GM18517 (cell line): ENCODE measurements at regions not wholly inside any gene's neighbourhood (a gene's known extent, or its start where the extent isn't known, plus 50 kb on each side); places are given as distances from the start of the nearest gene placed in this dataset.
"Not testable (repeated sequence)": the region's sequence is repeated elsewhere in the genome, so short reads cannot be mapped to it uniquely, and the experiment has no call there.

Experiments used
- ATAC-seq: cut with Tn5 transposase; IDR thresholded peaks from one replicate; pipeline ENCODE4 v1.9.1; 2021; ENCODE audit warnings: mild to moderate bottlenecking, moderate library complexity; ENCODE audit not compliant: unreplicated experiment

- no peak for ATAC-seq
Observed at GRCh38 chr20:12198281-12198680, 280.6 kb downstream of the BTBD3 start.

DNA sequence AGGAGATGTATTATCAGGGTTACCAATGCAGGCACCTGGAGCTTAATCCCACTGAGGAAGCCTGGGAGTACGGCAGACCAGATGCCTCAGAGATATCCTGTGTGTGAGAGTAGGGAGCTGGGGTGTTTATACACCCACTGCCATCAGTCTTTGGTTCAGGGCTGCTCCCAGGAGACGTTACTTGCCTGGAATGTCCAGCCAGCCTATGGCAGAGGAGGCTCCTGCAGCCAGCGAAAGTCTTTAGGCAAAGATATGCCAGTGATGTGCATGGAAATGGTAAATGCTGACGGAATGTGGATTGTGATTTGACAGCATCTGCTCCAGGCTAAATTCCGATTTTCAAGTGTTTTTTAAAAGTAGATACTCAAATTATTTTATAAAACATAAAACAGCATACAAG is 282.0 kb downstream of the BTBD3 start:
- ATAC-seq: no peak

GRCh38 chr20:12201289-12201991 is 283.7 kb downstream of the BTBD3 start:
- ATAC-seq: no peak

DNA sequence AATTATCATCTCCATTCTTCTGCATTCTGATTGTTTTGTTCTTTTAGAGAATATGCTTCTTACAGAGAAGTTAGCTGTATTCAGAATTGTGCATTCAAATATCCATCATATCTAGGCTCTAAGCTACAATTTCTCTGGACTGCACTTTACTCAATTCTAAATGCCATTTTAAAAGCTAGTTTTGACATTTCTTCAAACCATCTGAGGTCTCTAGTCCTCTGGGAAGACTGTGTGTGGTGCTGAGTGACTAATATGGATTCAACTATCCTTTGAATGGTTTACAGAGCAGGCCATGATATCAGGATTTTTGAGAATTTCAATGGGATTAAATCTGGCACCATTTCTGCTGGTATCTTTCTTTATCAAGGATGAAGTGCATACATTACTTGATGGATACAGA is 285.7 kb downstream of the BTBD3 start:
- no peak for ATAC-seq

GRCh38 chr20:12203981-12204380 is 286.3 kb downstream of the BTBD3 start:
- ATAC-seq: no peak

DNA sequence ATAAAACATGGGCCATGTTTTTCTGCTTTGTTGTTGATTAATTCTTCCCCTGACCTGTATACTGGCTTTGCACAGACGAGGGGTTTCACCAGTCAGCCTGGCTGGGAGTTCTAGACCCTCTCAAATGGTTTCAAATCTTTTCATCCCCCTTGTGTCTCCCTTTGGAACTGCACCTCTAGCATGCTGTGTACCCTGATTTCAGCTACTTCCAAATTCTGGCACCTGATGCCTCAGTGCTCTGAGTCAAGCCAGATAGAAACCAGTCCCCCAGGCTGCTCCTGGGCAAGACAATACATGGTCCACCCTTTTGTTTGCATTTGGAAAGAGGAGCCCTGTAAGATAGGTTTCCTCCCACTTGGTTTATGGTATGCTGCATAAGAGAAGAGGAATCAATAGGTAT is 290.2 kb downstream of the BTBD3 start:
- no peak for ATAC-seq

- ATAC-seq: no peak
Observed at GRCh38 chr20:12210591-12210990, 292.9 kb downstream of the BTBD3 start.

GRCh38 chr20:12211361-12211760 is 293.7 kb downstream of the BTBD3 start:
- no peak for ATAC-seq

DNA sequence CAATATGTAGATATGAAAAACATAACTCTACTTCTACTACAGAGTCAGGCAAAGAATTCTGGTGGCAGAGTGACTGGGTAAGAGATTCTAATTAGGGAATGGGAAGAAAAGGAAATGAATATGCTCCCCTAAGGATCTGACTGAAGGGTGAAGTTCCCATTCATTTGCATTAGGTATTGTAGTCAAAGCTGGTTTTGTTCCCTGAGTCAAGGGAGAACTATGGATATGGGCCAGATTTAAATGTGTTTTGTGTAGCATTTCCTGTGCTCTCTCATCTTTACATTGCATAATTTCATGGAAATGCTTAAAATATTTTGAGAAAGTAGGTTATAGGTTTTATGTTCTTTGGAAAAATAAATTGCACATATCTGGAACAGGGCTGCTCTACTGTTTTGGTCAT is 299.7 kb downstream of the BTBD3 start:
- no peak for ATAC-seq

GRCh38 chr20:12219798-12220197 is 302.1 kb downstream of the BTBD3 start:
- ATAC-seq: no peak

DNA sequence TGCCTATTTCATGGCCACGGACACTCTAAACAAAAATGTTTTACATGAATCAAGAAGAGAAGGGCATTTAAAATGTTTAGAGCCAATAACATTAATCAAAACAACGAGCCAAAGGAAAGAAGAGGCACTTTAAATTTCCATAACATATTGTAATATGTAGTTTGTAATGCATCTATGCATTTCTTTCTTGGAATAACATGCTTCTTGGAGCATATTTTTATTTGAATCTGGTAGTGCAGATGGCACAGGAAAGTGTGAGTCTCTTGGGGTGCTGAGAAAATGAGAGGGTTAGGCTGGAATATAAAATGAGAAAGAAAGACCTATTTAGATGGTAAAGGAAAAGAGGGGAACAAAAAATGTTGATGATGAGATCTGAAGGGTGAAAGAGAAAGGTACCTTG is 305.4 kb downstream of the BTBD3 start:
- ATAC-seq: no peak

GRCh38 chr20:12225898-12226297 is 308.2 kb downstream of the BTBD3 start:
- no peak for ATAC-seq

- no peak for ATAC-seq
Observed at GRCh38 chr20:12229891-12230290, 312.2 kb downstream of the BTBD3 start.

DNA sequence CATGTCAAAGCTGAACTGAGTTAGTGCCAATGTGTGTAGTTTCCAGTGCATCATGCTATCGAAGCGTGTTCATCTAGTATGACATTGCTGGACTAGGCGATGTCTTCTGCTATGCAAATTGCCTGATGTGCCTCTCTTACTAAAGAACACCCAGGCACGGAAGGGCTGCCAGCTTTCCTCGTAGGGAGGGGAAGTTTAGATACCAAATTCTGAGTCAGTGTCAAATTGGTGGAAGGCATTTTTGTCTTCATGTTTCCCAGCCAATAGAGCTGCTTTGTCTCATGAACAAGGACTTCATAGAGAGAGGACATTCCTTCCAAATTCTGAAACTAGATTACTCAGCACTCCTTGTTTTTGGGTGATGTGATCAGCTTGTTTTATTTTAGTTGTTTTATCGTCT is 320.1 kb downstream of the BTBD3 start:
- ATAC-seq: no peak

DNA sequence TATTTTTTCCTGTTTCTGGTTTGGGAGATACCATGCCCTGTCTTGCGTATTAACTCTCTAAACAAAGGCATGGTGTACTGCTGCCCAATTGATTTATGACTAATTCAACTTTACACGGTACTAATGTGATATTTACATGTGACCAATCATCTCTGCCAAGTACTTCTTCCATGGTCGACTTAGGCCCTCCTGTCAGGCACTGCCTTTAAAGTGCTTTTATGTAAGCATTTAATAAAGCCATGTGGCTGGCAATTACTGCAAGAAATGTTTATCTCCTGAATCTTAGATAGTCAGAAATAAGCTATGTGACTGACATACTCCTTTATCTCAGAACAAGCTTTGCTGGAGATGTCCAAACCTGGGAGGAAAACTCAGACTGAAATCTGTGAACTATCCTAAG is 323.4 kb downstream of the BTBD3 start:
- ATAC-seq: no peak

GRCh38 chr20:12243327-12243726 is 325.6 kb downstream of the BTBD3 start:
- ATAC-seq: no peak

GRCh38 chr20:12248481-12248880 is 330.8 kb downstream of the BTBD3 start:
- ATAC-seq: no peak

- ATAC-seq: not testable (repeated sequence)
Observed at GRCh38 chr20:12250661-12251060, 333.0 kb downstream of the BTBD3 start.

- no peak for ATAC-seq
Observed at GRCh38 chr20:12252793-12253192, 335.1 kb downstream of the BTBD3 start.

DNA sequence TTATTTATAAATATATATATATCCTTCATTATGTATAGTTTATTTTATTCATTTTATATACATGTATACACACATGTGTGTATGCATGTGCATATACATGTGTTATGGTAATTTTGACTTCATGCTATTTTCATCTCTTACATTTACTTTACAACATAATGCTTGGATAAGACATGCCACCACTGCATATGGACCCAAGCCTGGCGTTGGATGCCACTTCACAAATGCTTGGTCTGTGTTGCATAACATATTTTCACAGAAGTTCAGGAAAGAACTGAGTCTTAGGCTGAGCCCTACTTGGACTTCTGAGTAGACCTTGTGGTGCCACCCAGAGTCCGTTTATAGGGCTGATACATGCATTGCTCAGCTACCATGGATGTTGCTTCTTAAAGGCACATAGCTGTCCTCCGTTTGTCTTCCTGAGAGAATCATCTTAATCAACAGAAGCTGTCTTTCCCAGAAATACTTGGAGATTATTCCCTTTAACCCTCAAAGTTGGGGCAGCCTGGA is 337.8 kb downstream of the BTBD3 start:
- ATAC-seq: no peak

GRCh38 chr20:12256806-12257205 is 339.1 kb downstream of the BTBD3 start:
- ATAC-seq: no peak

DNA sequence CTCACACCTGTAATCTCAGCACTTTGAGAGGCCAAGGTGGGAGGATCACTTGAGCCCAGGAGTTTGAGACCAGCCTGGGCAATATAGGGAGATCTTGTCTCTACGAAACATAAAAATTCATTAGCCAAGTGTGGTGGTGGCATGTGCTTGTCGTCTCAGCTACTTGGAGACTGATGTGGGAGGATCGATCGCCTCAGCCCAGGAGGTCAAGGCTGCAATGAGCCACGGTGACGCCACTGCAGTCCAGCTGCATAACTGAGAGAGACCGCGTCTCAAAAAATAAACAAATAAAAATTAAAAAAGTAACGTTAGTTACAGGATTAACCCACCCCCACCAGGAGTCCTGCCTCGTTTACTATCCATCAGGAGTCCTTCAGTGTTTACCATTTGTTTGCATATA is 345.1 kb downstream of the BTBD3 start:
- ATAC-seq: no peak

- no peak for ATAC-seq
Observed at GRCh38 chr20:12264711-12265110, 347.0 kb downstream of the BTBD3 start.
